COLO829 (cell line): ENCODE measurements at regions not wholly inside any gene's neighbourhood (a gene's known extent, or its start where the extent isn't known, plus 50 kb on each side); places are given as distances from the start of the nearest gene placed in this dataset.
A peak's percentile ranks its signal among the peaks of the same experiment; 100 is the strongest.

Experiments used
- DNase-seq: peaks from one replicate; pipeline ENCODE4 v3.0.0; 2012; ENCODE audit warnings: low spot score

GRCh38 chr1:82879701-82880305 is 1079.1 kb downstream of the ADGRL2 start:
- no peak for DNase-seq

- no peak for DNase-seq
Measured at GRCh38 chr1:82875170-82875569, 1074.4 kb downstream of the ADGRL2 start.

GRCh38 chr1:82874041-82874440 is 1073.3 kb downstream of the ADGRL2 start:
- DNase-seq: no peak

- no peak for DNase-seq
Measured at GRCh38 chr1:82870332-82870731, 1069.6 kb downstream of the ADGRL2 start.

GRCh38 chr1:82867781-82868180 is 1067.0 kb downstream of the ADGRL2 start:
- no peak for DNase-seq

- no peak for DNase-seq
Measured at GRCh38 chr1:82861749-82862148, 1061.0 kb downstream of the ADGRL2 start.

GRCh38 chr1:82858031-82858430 is 1057.3 kb downstream of the ADGRL2 start:
- DNase-seq: no peak

- no peak for DNase-seq
Measured at GRCh38 chr1:82849460-82849859, 1048.7 kb downstream of the ADGRL2 start.

GRCh38 chr1:82848043-82848442 is 1047.3 kb downstream of the ADGRL2 start:
- DNase-seq: no peak

GRCh38 chr1:82845866-82846265 is 1045.1 kb downstream of the ADGRL2 start:
- DNase-seq: no peak

GRCh38 chr1:82844911-82845827 is 1044.4 kb downstream of the ADGRL2 start:
- DNase-seq: no peak

- no peak for DNase-seq
Measured at GRCh38 chr1:82844447-82844846, 1043.7 kb downstream of the ADGRL2 start.

GRCh38 chr1:82843876-82844275 is 1043.1 kb downstream of the ADGRL2 start:
- DNase-seq: no peak

GRCh38 chr1:82840192-82840591 is 1039.5 kb downstream of the ADGRL2 start:
- DNase-seq: no peak

- peak; percentile 20 for DNase-seq
Measured at GRCh38 chr1:82837766-82838465, 1037.2 kb downstream of the ADGRL2 start.

- no peak for DNase-seq
Measured at GRCh38 chr1:82836973-82837680, 1036.4 kb downstream of the ADGRL2 start.

GRCh38 chr1:82836213-82836972 is 1035.7 kb downstream of the ADGRL2 start:
- DNase-seq: no peak

- no peak for DNase-seq
Measured at GRCh38 chr1:82830690-82831380, 1030.1 kb downstream of the ADGRL2 start.

- no peak for DNase-seq
Measured at GRCh38 chr1:82829527-82829926, 1028.8 kb downstream of the ADGRL2 start.

GRCh38 chr1:82823876-82824275 is 1023.1 kb downstream of the ADGRL2 start:
- DNase-seq: no peak

- DNase-seq: no peak
Measured at GRCh38 chr1:82820816-82821215, 1020.1 kb downstream of the ADGRL2 start.
